Esophagus muscularis mucosa (tissue), 3 donors: ENCODE measurements at regions not wholly inside any gene's neighbourhood (a gene's known extent, or its start where the extent isn't known, plus 50 kb on each side); places are given as distances from the start of the nearest gene placed in this dataset.

Experiments used
- CTCF ChIP-seq, 3 experiments: fragments of 200-600 bp in 2 of 3; fragments of 450-650 bp in 1 of 3; sonication (generic) in 2 of 3; IDR thresholded peaks; one replicate each; pipeline ENCODE4 v1.5.1; 2017 to 2019; ENCODE audit warnings: antibody characterized with exemption in 3 of 3, mild to moderate bottlenecking in 2 of 3, moderate library complexity in 1 of 3
- POLR2A ChIP-seq: fragments of 450-650 bp; IDR thresholded peaks from one replicate; pipeline ENCODE4 v1.6.1; 2017; ENCODE audit warnings: antibody characterized with exemption, moderate library complexity, mild to moderate bottlenecking, low read depth

- no peak for TF ChIP-seq POLR2A
- no peak for TF ChIP-seq CTCF (IDR thresholded peaks at IDR 0.05)
Measured at GRCh38 chr18:46246101-46246500, 141.9 kb downstream of the HAUS1 start.
